AG09319 (cell line): ENCODE measurements at regions not wholly inside any gene's neighbourhood (a gene's known extent, or its start where the extent isn't known, plus 50 kb on each side); places are given as distances from the start of the nearest gene placed in this dataset.

ENCODE experiments used
- DNase-seq: peaks from one replicate; pipeline ENCODE4 v3.0.0-alpha.2; 2010; ENCODE audit warnings: low read depth; ENCODE audit errors: extremely low read depth
- TF ChIP-seq, protein P1 (sequence below): IDR thresholded peaks from 2 replicates; pipeline ENCODE4 v1.5.1; 2011; ENCODE audit warnings: low read depth, mild to moderate bottlenecking, inconsistent platforms, low read length, moderate library complexity

DNA sequence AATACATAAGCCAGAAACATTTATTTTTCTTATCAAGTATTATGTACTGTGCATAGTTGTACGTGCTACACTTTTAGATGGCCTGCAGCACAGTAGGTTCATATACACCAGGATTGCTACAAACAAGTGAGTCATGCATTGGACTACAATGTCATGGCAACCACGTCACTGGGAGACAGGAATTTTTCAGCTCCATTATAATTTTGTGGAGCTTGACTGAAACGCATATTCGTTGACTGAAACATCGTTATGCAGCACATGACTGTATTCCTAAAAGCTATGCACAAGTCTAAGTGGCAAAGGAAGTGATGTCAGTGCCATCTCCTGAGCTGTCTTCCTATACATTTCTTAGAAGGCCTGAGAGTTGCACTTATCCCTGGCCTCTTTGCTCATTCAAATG lies 871.8 kb downstream of the IPMK start:
- no peak for DNase-seq

DNA sequence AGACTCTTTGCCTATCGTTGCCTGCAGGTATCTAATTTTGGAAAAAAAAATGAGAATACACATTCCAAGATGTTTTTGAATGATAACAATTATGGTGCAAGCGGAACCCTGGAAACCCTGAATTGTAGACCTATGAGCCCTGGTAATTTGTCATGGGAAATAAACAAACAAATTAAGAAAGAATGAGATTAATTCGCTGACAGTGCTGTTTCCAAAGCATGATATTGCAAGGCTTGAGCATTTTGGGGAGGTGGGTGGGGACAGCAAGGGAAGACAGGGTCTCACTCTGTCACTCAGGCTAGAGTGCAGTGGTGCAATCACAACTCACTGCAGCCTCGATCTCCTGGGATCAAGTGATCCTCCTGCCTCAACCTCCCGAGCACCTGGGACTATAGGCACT lies 900.3 kb downstream of the IPMK start:
- TF ChIP-seq, protein P1, sequence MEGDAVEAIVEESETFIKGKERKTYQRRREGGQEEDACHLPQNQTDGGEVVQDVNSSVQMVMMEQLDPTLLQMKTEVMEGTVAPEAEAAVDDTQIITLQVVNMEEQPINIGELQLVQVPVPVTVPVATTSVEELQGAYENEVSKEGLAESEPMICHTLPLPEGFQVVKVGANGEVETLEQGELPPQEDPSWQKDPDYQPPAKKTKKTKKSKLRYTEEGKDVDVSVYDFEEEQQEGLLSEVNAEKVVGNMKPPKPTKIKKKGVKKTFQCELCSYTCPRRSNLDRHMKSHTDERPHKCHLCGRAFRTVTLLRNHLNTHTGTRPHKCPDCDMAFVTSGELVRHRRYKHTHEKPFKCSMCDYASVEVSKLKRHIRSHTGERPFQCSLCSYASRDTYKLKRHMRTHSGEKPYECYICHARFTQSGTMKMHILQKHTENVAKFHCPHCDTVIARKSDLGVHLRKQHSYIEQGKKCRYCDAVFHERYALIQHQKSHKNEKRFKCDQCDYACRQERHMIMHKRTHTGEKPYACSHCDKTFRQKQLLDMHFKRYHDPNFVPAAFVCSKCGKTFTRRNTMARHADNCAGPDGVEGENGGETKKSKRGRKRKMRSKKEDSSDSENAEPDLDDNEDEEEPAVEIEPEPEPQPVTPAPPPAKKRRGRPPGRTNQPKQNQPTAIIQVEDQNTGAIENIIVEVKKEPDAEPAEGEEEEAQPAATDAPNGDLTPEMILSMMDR = no peak

More for the DNA sequence above, 871.8 kb downstream of the IPMK start:
- TF ChIP-seq, protein P1 = no peak

DNA sequence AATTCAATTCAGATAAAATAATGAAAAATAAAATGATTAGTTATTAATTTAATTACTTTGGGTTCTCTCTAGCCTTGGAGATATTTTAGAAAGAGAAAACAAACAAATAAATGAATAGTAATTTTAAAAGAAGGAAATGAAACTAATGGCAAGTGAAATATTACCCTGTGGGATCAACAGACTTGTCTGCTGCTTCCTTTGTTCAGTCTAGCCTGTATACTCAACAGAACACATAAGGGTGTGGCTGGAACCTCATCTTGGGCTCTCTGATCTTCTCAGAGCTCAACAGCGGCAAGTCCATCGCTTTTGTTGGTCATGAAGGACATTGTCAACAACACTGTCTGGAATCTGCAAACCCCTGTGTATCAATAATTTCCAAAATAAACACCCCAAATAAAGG lies 904.9 kb downstream of the IPMK start:
- TF ChIP-seq, protein P1 = no peak

More for the DNA sequence above, 900.3 kb downstream of the IPMK start:
- no peak for DNase-seq

DNA sequence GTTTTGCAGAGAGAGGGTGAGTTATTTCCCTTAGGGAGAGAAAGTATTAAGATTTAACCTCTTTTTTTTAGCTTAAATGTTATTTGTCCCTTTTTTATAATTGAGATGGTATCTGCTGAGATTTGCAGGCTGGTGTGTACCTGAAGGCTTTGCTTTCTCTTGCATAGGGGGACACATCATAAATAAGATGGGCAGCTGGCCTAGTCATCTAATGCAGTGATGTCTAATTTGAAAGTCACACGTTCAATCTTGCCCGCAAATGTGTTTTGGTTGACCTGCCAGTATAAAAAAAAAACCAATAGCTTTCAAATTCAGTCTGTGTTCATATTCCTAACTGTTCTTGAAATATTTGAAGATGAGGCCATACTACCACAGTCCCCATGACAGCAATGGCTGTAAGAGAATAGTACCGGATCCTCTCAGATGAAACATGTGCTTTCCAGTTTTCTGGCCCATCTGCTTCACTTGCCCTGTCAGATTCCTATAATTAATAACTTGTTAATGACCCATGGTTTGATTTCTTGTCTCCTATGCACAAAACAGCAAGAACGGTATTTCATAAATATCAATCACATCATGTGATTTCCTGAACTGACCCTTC lies 914.2 kb downstream of the IPMK start:
- no peak for DNase-seq
- TF ChIP-seq, protein P1 = no peak

More for the DNA sequence above, 904.9 kb downstream of the IPMK start:
- DNase-seq = no peak

DNA sequence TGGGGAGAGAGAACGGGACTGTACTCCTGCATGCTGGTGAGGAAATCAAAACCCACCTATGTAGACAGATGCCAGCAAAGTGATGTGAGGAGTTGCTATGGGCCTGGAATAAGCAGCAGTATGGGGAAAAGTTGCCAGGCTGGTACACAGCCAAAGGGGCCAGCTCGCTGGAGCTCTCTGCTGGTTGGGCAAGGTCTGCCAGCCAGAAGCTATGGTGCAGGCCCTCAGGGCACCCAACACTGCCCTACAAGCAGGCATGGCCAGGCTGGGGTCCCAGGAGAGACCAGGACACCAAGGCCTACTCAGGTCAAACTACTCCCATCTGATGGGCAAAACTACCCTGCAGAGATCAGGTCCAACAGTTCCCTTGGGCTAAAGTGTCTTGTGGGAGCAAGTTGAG lies 916.6 kb downstream of the IPMK start:
- TF ChIP-seq, protein P1 = no peak
- no peak for DNase-seq

DNA sequence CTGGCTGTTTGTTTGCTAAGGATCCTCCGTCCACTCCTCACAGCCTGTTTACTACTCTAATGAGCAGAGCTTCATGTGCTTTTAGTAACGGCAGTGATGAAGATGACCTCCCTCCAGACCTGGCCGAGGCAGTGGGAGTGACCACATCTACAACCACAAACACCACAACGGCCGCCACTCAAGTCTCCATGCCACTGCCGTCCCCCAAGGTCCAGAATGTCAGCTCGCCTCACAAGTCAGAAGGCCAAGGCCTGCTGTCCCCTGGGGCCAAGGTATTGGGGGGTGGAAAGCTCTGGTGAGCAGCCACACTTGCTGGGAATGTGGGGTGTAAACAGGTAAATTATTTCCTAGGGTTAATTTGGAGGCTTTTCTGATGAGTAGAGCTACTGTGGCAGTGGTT lies 926.4 kb downstream of the IPMK start:
- DNase-seq = no peak
- TF ChIP-seq, protein P1 = no peak

DNA sequence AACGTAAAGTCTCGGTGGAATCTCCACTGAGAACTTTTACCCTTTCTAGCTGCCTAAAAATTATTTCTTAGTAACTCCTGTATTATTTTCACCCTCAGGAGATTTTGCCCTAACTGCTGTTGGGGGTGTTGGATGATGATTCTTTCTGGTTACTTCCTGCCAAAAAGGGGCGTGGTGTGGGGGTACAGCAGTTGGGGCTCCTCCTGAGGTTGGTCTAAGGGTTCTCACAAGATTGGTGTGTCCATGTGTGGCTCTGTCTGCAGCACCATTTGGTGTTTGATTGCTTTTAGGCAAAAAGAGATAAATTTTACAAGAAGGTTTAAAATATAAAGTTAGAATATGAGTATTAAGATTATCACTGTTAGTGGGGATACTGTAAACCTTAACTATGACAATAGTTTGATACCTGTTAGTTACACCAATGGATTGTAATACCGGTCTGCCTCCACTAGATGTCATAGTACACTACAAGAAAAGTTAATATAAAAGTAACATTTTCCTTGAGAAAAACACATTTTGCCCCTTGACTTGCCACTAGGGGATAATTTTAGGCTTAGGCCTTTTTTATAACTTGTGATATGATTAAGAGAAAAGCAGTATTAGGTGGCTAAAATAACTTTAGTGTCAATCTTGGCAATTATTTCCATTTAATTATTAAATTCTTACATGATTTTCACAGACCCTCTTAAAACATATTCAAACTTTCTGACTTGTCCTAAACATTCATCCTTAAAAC lies 928.7 kb downstream of the IPMK start:
- TF ChIP-seq, protein P1 = peak; percentile 58

More for the DNA sequence above, 928.7 kb downstream of the IPMK start:
- no peak for DNase-seq
